ENCODE measurements at regions not wholly inside any gene's neighbourhood (a gene's known extent, or its start where the extent isn't known, plus 50 kb on each side); places are given as distances from the start of the nearest gene placed in this dataset.

GRCh38 chr6:148086386-148086785 lies 256.3 kb upstream of the SASH1 start:
- H4K20me1 ChIP-seq (ENCODE audit: insufficient read depth, low read length), result no peaks in the 10 kb centered on the region
- no peaks in the 10 kb centered on the region for H3K79me1 ChIP-seq (ENCODE audit: low read depth in 1 of 2, low read length in 2 of 2)
- DNase-seq (no peak), ATAC-seq (ENCODE audit: low read depth) (no peak)
- no peak overlapping the region for H2BK20ac ChIP-seq (ENCODE audit: low read depth, low read length)
- no peak overlapping the region for H3K56ac ChIP-seq (ENCODE audit: extremely low read depth, insufficient read depth, low read length)
- ChIA-PET POLR2A (ENCODE audit: unreplicated experiment) (no interaction called here), CTCF (no interaction called here)
- no peaks in the 10 kb centered on the region for H3K36me3 ChIP-seq (ENCODE audit: control insufficient read depth, insufficient read depth, low read length)
- no peak overlapping the region for H3K9ac ChIP-seq (ENCODE audit: low read depth, low read length)
- no peaks in the 10 kb centered on the region for H3K4me1 ChIP-seq (ENCODE audit: control insufficient read depth, insufficient read depth, low read length)
- no TSS peak for BruUV-seq (replicated peaks)
- no peak overlapping the region for H4K5ac ChIP-seq (ENCODE audit: low read depth, low read length)
- no peaks in the 10 kb centered on the region for H3K9me1 ChIP-seq (ENCODE audit: insufficient read depth, low read length)
- no peak overlapping the region for H3K23ac ChIP-seq (ENCODE audit: low read depth, low read length)
- dilution Hi-C loops (cut with HindIII; ENCODE audit: low sequenced_read_pairs, unreplicated experiment) (no loop called here), intact Hi-C loops (cut with micrococcal nuclease) (no loop called here), in situ Hi-C loops (cut with MboI; ENCODE audit: low sequenced_read_pairs) (no loop called here)
- H3K9me3 ChIP-seq (ENCODE audit: control insufficient read depth, insufficient read depth, low read length), result no peaks in the 10 kb centered on the region
- no CpG with 5 or more reads among the region's 1 CpG for WGBS, 2 experiments (ENCODE audit: extremely low coverage in 2 of 2, insufficient read length in 1 of 2)
- H2BK15ac ChIP-seq (ENCODE audit: low read depth, low read length), result no peak overlapping the region
- H2AK9ac ChIP-seq (replicated peaks; ENCODE audit: low read depth, low read length, poor library complexity), result no peak overlapping the region
- no peak for TF ChIP-seq MAZ (IDR thresholded peaks at IDR 0.05; ENCODE audit: borderline replicate concordance, low read depth, low read length)
- TF ChIP-seq RCOR1 (IDR thresholded peaks at IDR 0.05; ENCODE audit: insufficient replicate concordance, low read length), result no peak
- no peak for TF ChIP-seq CEBPB (IDR thresholded peaks at IDR 0.05; ENCODE audit: low read depth, low read length)
- no peak for TF ChIP-seq CTCF (conservative IDR thresholded peaks at IDR 0.05; ENCODE audit: low read depth, low read length)
- no peak for TF ChIP-seq RFX5 (IDR thresholded peaks at IDR 0.05; ENCODE audit: low read depth, low read length)
- no peak for TF ChIP-seq RAD21 (IDR thresholded peaks at IDR 0.05; ENCODE audit: low read length)
- TF ChIP-seq MXI1 (IDR thresholded peaks at IDR 0.05; ENCODE audit: borderline replicate concordance, low read depth, low read length), result no peak
- TF ChIP-seq, protein P1, sequence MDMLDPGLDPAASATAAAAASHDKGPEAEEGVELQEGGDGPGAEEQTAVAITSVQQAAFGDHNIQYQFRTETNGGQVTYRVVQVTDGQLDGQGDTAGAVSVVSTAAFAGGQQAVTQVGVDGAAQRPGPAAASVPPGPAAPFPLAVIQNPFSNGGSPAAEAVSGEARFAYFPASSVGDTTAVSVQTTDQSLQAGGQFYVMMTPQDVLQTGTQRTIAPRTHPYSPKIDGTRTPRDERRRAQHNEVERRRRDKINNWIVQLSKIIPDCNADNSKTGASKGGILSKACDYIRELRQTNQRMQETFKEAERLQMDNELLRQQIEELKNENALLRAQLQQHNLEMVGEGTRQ (IDR thresholded peaks at IDR 0.05; ENCODE audit: low read depth, low read length), result no peak
- TF ChIP-seq NFE2L2 (IDR thresholded peaks at IDR 0.05; ENCODE audit: low read depth, low read length), result no peak
- no peak for TF ChIP-seq SMC3 (IDR thresholded peaks at IDR 0.05; ENCODE audit: low read depth, low read length)
- no peak for TF ChIP-seq CHD1 (IDR thresholded peaks at IDR 0.05; ENCODE audit: low read depth, low read length)
- H3K27ac ChIP-seq (ENCODE audit: insufficient read depth, low read length), result no peak overlapping the region
- H3K14ac ChIP-seq (replicated peaks; ENCODE audit: low read depth, low read length), result no peak overlapping the region
- H3K27me3 ChIP-seq (ENCODE audit: control insufficient read depth, insufficient read depth, low read length), result no peaks in the 10 kb centered on the region
- no peak overlapping the region for H4K8ac ChIP-seq (ENCODE audit: low read depth in 2 of 2, low read length in 2 of 2)
- H2AFZ ChIP-seq (replicated peaks; ENCODE audit: low read length, poor library complexity), result no peak overlapping the region
- H3K4me2 ChIP-seq (ENCODE audit: low read depth, low read length), result no peak overlapping the region
- no peak overlapping the region for H2BK5ac ChIP-seq (ENCODE audit: low read depth, low read length, poor library complexity, severe bottlenecking)
- no peak overlapping the region for H3K18ac ChIP-seq (ENCODE audit: low read depth, low read length)
- no peak overlapping the region for H3K4ac ChIP-seq (ENCODE audit: low read depth, low read length)
- H2BK120ac ChIP-seq (ENCODE audit: low read depth, low read length), result no peak overlapping the region
- H3K4me3 ChIP-seq (ENCODE audit: insufficient read depth, low read depth, low read length), result no peak overlapping the region
- no peak overlapping the region for H4K91ac ChIP-seq (ENCODE audit: insufficient read depth, low read depth, low read length)
- H2AK5ac ChIP-seq (ENCODE audit: low read depth, low read length), result no peak overlapping the region

Measured in IMR-90 (cell line).